ENCODE measurements at regions not wholly inside any gene's neighbourhood (a gene's known extent, or its start where the extent isn't known, plus 50 kb on each side); places are given as distances from the start of the nearest gene placed in this dataset.

DNA sequence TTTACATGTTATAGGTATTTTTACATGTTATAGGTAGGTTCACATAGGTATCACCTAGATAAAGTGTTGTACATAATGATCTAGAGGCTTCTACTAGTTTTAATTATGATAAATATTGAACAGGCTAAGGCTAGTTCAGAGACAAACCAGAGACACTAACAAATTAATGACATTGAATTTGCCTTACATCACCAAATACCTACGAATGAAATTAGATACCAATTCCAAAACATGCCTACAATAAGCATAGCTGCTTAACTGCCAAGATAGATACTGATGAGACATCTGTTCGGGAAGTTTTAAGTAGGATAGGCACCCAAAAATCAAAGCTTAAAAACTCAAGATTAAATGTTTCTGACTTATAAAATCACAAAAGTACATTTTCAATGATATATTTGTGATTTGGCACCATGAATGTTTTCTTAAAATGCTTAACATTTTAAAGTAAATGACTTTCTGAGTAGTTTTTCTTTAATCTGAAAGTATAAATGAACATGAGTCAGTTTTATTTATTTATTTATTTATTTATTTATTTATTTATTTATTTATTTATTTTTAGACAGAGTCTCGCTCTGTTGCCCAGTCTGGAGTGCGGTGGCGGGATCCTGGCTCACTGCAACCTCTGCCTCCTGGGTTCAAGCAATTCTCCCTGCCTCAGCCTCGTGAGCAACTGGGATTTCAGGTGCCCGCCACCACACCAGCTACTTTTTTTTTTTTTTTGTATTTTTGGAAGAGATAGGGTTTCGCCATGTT is 703.1 kb upstream of the ARRDC3 start:
- TF ChIP-seq, protein P1, sequence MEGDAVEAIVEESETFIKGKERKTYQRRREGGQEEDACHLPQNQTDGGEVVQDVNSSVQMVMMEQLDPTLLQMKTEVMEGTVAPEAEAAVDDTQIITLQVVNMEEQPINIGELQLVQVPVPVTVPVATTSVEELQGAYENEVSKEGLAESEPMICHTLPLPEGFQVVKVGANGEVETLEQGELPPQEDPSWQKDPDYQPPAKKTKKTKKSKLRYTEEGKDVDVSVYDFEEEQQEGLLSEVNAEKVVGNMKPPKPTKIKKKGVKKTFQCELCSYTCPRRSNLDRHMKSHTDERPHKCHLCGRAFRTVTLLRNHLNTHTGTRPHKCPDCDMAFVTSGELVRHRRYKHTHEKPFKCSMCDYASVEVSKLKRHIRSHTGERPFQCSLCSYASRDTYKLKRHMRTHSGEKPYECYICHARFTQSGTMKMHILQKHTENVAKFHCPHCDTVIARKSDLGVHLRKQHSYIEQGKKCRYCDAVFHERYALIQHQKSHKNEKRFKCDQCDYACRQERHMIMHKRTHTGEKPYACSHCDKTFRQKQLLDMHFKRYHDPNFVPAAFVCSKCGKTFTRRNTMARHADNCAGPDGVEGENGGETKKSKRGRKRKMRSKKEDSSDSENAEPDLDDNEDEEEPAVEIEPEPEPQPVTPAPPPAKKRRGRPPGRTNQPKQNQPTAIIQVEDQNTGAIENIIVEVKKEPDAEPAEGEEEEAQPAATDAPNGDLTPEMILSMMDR (IDR thresholded peaks at IDR 0.05) = no peak
- TF ChIP-seq EP300 (IDR thresholded peaks at IDR 0.05) (no peak), POLR2A (IDR thresholded peaks at IDR 0.05) (no peak)
